GM18858 (cell line): ENCODE measurements at regions not wholly inside any gene's neighbourhood (a gene's known extent, or its start where the extent isn't known, plus 50 kb on each side); places are given as distances from the start of the nearest gene placed in this dataset.
"Not testable (repeated sequence)": the region's sequence is repeated elsewhere in the genome, so short reads cannot be mapped to it uniquely, and the experiment has no call there.

ENCODE experiments used
- ATAC-seq: cut with Tn5 transposase; IDR thresholded peaks from one replicate; pipeline ENCODE4 v1.9.1; 2021; ENCODE audit not compliant: unreplicated experiment

DNA sequence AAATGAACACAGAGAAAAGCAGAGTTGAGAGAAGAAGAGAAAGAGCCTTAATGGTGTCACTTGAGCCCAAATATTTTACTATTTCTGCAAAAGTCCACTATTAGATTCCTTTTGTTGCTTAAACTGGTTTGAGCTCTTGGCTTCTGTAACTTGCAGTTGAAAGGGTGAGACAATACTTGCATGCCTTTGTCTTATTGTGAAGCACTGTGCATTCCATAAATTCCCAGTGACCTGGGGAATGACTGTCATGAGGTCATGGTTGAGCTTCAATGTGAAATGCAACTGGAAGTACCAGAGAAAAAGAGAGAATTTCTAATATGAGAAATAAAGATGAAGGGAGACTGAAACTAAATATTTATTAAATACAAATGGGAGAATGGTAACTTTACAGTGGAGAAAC is 310.9 kb downstream of the TDRD3 start:
- no peak for ATAC-seq

DNA sequence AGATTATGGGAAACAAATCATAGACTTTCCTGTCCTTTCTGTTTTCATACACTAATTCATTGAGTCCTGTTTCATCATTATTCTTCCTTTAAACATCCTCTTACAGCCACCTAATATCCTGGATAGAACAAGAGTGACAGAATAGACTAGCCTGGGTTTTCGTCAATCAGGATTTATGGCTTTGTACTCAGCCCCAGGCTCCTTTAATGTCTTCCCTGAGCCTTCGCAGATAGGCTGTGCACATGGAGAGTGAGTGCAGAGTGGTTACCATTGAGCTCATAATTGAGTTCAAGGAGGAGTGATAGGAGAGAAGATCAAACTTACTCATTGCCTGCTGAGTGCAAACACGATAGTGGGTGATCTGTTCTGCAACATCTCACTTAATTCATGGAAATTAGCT is 304.9 kb downstream of the TDRD3 start:
- ATAC-seq: no peak

DNA sequence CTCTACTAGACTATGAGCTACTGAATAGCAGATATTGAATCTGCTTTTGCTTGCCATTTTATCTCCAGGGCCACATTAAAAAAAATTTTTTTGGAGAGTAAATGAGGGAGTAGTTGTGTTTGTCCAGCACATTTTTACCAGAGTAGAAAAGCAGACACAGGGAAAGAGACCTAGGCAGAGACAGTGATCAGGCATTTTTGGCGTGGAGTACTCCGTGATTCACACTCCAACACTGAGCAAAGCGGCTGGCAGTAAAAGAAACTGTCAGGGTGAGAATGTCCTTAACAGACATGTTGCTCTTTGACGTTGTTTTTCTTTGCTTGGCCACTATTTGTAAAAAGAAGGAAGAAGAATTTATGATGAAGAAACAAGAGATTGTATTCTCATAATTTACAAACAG is 304.0 kb downstream of the TDRD3 start:
- no peak for ATAC-seq

DNA sequence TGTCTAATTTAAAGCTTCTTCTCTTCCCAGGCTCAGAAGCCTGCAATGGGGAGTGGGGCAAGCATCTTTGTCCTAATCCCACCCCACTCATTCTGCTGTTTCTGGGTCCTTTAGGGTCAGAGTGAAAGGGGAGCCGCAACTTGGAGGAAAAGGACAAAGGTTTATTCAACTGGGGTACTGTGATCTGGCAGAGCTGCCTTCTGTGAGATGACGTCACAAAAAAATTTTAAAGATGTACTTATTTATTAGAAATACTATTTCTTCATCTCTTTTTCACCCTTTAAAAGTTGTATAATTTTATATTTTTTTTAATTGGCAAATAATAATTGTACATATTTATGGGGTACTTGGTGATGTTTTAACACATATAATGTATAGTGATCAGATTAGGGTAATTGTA is 302.6 kb downstream of the TDRD3 start:
- no peak for ATAC-seq

DNA sequence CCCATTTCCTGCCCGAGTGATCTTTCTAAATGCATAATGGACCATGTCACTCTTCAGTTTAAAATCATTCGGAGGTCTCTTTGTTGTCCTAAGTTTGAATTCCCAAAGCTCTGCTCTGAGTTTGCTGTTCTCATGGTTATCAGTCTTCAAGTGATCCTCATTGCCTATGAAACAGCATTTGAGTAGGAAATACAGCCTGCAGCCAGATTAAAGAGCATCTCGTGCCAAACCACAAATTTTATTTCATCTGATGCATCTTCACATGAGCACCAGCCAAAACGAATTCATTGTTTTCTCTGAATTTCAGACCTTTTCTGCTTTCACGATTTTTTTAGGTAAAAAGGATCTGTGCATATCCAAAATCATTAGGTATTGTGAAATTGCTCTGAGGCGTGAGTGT is 299.6 kb downstream of the TDRD3 start:
- no peak for ATAC-seq

DNA sequence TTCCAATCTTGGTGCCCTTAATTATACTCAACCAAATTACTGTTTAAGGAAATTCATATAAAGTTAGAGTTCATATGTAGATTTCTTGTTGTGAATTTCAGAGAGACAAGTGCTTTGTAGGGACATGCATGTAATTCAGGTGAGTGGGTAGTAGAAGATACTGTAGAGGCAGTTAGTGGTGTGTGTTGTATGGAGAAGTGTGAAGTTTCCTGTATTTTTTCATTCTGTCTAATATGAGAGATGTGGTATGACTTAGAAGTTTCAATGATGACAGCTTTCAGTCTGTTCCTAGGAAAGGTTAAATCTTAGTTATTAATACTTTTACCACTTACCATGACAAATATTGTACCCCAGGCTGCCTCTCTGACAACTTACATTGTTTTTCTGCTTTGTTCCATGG is 294.2 kb downstream of the TDRD3 start:
- ATAC-seq: no peak

DNA sequence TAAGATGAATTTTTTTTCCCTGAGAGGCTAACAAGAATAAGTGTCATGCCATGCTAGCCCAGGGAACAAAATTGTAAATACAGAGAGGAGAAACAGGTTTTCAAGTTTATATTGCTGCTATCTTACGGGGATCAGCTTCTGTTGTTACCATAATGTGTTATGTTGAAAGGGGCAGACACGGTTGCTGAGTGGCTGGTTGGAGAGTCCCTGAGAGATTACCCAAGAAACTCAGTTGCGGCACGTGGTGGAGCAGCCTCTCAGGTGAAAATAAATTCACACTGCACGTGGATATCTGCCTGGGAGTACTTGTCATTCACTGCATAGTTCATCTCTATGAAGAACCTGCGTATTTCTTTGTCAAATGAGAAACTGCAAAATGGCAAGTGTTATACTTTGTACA is 293.6 kb downstream of the TDRD3 start:
- no peak for ATAC-seq

DNA sequence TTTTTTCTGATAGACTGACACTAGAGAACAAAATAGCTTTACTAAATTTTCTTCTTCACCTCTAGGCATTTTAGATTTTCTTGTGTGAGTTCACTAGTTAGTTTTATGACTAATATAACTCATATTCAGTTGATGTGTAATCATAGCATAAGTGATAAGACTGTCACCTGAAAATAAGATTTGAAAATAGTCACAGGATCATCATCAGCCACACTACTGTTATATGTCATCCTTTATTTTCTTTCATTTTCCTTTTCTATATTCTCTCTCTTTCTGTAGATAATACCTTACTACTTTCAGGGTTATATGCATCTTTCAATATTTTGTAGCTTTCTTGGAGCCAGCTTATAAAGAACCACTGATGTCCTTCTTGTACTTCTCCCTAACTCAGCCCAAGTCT is 292.6 kb downstream of the TDRD3 start:
- no peak for ATAC-seq

DNA sequence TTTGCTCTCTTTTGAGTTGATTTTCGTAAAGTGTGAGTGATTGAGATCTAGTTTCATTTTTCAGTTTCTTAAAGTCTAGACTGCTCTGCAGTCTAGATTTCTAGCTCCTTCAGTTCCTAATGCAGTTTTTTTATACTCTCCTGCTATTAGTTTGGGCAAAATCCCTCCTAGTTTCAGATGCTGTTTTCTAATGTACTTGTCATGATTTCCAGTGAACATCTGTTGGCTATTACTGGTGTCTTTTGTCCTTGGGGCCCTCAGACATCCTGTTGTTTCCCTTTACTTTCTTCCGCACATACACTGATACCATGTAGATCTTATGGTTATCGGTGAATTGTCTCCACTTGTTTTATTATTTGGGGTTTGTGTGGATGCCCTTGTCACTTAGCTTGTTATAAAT is 292.1 kb downstream of the TDRD3 start:
- ATAC-seq: no peak

DNA sequence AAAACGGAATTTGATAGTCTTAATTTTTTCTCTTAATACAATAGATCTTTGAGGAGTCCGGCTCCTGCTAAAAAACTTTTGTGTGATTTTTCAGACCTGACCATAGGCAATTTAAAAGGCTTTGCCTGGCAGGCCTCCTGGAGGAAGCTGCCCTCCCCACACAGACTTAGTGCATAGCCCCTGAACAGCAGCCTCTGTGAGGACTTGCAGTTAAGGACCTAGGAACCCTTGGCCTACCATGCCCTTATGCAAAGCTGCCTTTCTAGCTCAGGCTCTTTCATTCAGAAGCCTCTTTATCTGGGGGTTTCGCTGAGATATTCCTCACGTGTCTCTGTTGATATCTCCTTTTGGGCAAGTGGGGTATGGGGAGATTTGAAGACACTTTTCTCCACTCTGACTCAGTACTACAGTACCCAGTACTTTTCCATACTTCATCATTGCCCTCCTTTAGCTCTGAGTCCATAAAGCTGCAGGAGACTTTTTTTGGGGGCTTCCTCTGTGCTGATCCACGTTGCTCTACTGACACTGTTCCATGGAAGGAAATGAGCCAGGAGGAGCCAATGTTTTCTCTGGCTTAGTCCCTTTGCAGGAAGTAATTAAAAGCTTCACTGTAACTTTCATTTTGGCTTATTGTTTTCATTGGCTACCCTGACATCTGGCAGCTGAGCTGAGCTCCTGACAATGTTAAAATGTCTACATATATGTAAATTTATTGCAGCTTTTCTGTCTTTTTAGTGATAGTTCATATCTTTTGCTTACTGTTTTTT is 283.1 kb downstream of the TDRD3 start:
- ATAC-seq: no peak

DNA sequence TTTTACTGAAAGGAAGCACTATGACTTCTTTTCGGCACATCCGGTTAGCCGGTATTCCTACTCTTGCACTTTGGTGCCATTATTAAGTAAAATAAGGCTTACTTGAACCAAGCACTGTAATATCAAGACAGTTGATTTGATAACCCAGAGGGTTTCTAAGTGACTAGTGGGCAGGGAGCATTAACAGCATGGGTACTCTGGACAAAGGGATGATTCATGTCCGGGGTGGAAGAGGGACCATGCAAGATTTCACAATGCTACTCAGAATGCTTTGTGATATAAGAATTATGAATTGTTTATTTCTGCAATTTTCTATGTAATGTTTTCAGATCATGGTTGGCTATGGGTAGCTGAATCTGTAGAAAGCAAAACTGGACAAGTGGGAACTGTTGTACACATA is 282.1 kb downstream of the TDRD3 start:
- ATAC-seq: no peak

DNA sequence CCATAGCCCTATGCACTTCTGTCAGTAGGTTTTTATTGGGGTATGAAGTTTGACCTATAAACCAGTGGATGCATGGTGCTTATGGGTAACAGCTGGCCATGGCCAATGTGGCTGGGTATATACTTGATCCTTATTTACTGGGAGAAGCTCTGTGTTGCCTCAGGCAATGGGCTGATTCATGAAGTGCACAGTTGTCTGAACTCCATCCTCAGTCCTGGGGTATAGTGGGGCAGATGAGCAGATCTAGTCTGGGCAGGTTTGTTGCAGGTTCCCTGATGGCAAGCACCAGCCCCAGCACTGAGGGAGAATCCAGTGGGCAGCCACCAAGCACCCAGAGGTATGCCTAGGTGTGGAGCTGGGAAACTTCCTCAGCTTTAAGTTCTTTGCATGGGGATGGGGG is 274.4 kb downstream of the TDRD3 start:
- ATAC-seq: no peak

DNA sequence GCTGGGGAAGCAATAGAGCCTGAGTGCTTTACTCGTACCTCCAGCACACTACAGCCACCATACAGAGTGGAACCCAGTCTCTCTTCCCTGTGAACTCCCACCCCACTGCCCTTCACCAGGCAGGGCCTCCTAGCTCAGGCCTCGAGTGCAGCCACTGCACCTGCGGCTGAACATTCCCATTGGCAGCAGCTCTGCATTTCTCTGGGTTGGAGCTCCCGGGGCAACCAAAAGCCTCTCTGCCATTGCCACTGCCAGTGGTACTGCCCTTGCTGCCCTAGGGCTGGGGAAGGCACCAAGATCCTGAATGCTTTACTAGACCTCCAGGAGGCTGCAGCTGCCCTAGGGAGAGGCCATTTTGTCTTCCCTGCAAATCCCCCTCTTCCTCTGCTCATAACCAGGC is 266.8 kb downstream of the TDRD3 start:
- ATAC-seq: no peak

DNA sequence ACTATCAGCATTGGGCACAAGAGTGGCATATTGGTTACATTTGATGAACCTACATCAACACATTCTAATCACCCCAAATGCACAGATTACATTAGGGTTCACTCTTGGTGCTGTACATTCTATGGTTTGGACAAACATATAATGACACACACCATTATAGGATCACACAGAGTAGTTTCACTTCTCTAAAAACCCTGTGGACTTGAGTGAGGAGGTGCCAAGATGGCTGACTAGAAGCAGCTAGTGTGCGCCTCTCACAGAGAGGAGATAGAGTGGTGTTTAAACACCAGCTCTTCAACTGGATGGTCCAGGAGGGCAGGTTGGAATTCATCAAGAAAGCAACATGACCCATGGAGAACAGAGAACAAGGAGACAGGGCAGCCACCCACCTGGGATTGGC is 265.6 kb downstream of the TDRD3 start:
- no peak for ATAC-seq

DNA sequence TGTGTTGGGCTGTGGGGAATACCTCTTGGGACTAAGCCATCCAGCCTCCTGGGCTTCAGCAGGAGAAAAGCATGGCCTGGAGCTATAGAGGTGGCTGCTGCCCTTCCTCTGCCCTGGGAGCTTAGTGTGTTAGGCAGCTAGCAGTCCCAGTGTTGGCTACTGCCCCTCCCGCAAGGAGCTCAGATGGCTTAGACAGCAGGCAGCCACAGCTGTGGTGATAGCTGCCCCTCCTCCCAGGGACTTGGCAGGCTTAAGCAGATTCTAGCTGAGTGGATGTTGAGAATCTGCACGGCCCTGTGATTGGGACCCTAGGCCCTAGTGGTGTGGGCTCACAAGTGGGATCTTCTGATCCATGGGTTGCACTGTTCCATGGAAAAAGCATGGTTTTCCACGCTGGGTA is 264.5 kb downstream of the TDRD3 start:
- ATAC-seq: no peak

DNA sequence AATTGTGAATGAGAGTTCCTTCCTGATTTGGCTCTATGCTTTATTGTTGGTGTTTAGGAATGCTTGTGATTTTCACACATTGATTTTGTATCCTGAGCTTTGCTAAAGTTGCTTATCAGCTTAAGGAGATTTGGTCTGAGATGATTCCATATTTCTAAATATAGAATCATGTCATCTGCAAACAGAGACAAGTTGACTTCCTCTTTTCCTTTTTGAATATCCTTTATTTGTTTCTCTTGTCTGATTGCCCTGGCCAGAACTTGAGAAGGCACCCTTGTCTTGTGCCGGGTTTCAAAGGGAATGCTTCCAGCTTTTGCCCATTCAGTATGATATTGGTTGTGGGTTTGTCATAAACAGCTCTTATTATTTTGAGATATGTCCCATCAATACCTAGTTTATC is 260.6 kb downstream of the TDRD3 start:
- not testable (repeated sequence) for ATAC-seq

DNA sequence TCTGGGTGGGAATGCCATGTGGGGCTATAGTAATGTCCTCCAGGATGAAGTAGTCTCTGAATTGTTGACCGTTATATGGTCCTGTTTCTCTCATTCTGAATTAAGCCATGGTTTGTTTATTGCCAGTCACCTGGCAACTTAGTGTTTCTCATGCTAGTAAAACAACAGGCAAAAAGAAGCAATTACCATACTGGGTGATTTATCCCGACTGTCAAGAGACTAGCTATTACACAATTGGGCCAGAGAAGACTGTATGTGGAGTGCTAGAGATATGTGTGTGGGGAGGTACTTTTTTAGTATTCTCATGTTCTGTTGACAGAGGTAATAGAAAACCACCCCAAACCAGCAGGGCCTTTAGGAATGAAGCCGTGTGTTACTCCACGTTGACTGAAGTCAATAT is 258.2 kb downstream of the TDRD3 start:
- no peak for ATAC-seq

DNA sequence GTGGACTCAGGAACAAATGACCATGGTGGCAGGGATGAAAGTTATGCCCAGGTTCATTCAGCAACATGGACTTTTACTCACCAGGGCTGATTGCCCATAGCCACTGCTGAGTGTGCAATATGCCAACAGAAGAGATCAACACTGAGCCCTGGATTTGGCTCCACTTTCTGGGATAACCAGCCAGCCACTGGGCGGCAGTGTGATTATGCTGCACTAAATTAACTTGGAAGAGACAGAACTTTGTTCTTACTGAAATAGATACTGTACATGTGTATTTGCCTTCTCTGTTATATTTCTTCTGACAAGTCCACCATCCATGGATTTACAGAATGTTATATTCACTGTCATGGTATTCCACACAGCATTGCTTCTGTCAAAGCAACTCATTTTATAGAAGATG is 257.4 kb downstream of the TDRD3 start:
- no peak for ATAC-seq

DNA sequence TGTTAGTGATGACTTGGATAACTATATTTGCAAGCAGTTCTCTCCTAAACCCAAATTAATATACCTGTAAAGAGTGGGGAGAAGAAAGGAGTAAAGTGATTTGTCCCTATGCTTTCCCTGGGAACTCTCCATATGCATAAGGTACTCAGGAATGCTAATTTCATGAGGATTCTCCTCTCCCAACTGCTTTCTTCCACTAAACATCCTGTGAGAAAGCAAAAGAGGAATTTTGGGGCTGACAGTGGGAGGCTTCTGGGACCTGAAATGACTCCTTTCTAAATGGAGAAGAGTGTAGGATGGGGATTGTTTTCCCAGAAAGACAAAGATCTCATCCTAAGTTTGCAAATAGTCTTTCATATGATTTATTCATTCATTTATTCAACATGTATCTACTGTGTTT is 250.5 kb downstream of the TDRD3 start:
- ATAC-seq: no peak

DNA sequence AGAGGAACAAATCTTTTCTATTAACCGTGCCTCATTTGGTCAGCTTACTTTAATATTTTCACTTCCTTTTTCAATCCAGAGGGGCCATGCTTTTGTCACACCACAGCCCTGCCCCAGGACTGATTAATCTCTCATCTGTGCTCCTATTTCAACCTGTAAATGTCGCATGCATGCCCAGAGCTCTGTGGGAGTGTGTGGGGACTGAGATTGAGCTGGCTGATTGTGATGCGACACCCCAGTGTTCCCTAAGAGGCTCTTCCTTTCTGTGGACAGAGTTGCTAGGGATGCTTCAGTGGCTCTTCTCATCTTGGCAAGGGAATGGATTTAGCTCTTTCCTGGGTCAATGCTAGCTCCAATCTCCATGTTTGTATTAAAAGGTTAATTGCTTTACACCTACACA is 249.6 kb downstream of the TDRD3 start:
- no peak for ATAC-seq

DNA sequence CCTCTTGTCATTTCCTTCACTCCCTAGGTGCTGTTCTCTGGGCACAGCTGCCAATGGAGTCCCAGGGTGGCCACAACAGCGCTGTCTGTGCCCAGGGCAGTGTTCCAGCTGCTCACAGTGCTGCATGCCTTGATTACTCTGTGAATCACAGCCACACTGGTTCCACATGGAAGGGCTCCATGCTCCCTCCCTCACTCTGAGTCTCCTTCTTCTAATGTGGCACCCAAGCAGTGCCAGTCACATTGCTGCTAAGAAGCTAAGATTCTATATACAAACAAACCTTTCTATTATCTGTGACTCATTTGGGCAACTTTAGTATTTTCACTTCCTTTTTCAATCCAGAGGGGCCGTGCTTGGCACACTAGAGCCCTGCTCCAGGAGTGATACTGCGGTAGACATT is 248.7 kb downstream of the TDRD3 start:
- peak; percentile 79 for ATAC-seq

DNA sequence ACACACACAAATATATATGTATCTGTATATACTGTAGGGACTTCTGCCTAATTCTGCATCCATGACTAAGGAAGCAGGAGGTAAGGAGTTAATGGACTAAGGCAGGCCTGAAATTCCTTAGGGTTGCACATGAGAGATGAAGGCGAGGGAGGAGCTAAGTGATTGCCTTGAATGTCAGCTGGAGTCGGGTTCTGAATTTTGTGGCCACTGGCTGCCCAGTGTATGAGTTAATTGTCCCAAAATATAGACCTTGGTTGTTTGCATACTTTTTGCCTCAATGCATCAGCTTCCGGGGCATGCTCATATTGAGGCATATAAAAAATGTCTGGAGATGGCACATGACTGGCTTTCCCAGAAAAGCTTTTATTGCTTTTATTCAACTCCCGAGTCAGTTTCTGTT is 245.5 kb downstream of the TDRD3 start:
- no peak for ATAC-seq

DNA sequence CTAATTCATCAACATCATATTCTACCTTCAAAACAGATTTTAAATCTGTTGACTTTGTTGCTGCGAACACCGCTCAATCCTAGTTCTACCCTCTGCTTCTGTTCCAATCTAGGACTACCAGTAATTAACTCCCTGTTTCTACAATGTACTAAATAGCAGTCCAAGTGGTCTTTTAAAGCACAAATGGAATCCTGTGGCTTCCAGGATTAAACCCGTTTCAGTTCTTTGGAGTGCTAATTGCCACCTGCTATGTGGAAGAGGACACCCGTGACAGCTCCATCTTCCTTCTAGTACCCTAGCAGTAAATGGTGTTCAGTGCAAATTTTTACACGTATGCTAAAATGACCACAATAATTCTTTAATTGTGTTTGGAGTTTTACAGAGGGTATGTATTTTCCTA is 232.1 kb downstream of the TDRD3 start:
- ATAC-seq: no peak
